ENCODE measurements at regions not wholly inside any gene's neighbourhood (a gene's known extent, or its start where the extent isn't known, plus 50 kb on each side); places are given as distances from the start of the nearest gene placed in this dataset.
"Not testable (repeated sequence)": the region's sequence is repeated elsewhere in the genome, so short reads cannot be mapped to it uniquely, and the experiment has no call there.

- H4K20me1 ChIP-seq (ENCODE audit: insufficient read depth); H3K27me3 ChIP-seq (ENCODE audit: insufficient read depth, low read depth); H3K4me3 ChIP-seq; CTCF ChIA-PET; H3K9me3 ChIP-seq (ENCODE audit: insufficient read depth, low read depth); H3K79me2 ChIP-seq (ENCODE audit: low read depth); intact Hi-C loops (cut with micrococcal nuclease; ENCODE audit: unreplicated experiment); H3K27ac ChIP-seq; H2AFZ ChIP-seq; BruUV-seq (replicated peaks); H3K9me2 ChIP-seq (ENCODE audit: insufficient read depth); H3K4me2 ChIP-seq; H3K36me3 ChIP-seq (ENCODE audit: low read depth); H3F3A ChIP-seq (ENCODE audit: insufficient read depth, low read depth); H3K4me1 ChIP-seq (replicated peaks; ENCODE audit: insufficient read depth); POLR2A ChIA-PET (ENCODE audit: unreplicated experiment): not testable (repeated sequence)
- peak in 1 of 2 experiments; percentile 3 for DNase-seq
Measured at GRCh38 chr4:27075603-27076002, 215.0 kb downstream of the STIM2 start.

- Histone ChIP-seq H3K27ac (no peak overlapping the region), H2AFZ (no peak overlapping the region), H3K36me3 (ENCODE audit: low read depth) (no peaks in the 10 kb centered on the region), H3K79me2 (ENCODE audit: low read depth) (no peaks in the 10 kb centered on the region), H3K4me1 (replicated peaks; ENCODE audit: insufficient read depth) (no peaks in the 10 kb centered on the region), H4K20me1 (ENCODE audit: insufficient read depth) (no peaks in the 10 kb centered on the region), H3K9me2 (ENCODE audit: insufficient read depth) (no peaks in the 10 kb centered on the region), H3K4me2 (no peak overlapping the region), H3F3A (ENCODE audit: insufficient read depth, low read depth) (no peaks in the 10 kb centered on the region), H3K27me3 (ENCODE audit: insufficient read depth, low read depth) (no peaks in the 10 kb centered on the region), H3K9me3 (ENCODE audit: insufficient read depth, low read depth) (no peaks in the 10 kb centered on the region), H3K4me3 (no peak overlapping the region)
- BruUV-seq (replicated peaks): no TSS peak
- ChIA-PET POLR2A (ENCODE audit: unreplicated experiment) (no interaction called here), CTCF (no interaction called here)
- intact Hi-C loops (cut with micrococcal nuclease; ENCODE audit: unreplicated experiment): no loop called here
- DNase-seq: no peak
- no peak for TF ChIP-seq EZH2 (IDR thresholded peaks at IDR 0.05; ENCODE audit: low read depth)
- TF ChIP-seq, protein P1, sequence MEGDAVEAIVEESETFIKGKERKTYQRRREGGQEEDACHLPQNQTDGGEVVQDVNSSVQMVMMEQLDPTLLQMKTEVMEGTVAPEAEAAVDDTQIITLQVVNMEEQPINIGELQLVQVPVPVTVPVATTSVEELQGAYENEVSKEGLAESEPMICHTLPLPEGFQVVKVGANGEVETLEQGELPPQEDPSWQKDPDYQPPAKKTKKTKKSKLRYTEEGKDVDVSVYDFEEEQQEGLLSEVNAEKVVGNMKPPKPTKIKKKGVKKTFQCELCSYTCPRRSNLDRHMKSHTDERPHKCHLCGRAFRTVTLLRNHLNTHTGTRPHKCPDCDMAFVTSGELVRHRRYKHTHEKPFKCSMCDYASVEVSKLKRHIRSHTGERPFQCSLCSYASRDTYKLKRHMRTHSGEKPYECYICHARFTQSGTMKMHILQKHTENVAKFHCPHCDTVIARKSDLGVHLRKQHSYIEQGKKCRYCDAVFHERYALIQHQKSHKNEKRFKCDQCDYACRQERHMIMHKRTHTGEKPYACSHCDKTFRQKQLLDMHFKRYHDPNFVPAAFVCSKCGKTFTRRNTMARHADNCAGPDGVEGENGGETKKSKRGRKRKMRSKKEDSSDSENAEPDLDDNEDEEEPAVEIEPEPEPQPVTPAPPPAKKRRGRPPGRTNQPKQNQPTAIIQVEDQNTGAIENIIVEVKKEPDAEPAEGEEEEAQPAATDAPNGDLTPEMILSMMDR (conservative IDR thresholded peaks at IDR 0.05): no peak
Measured at GRCh38 chr4:27078934-27079455, 218.4 kb downstream of the STIM2 start.

DNA sequence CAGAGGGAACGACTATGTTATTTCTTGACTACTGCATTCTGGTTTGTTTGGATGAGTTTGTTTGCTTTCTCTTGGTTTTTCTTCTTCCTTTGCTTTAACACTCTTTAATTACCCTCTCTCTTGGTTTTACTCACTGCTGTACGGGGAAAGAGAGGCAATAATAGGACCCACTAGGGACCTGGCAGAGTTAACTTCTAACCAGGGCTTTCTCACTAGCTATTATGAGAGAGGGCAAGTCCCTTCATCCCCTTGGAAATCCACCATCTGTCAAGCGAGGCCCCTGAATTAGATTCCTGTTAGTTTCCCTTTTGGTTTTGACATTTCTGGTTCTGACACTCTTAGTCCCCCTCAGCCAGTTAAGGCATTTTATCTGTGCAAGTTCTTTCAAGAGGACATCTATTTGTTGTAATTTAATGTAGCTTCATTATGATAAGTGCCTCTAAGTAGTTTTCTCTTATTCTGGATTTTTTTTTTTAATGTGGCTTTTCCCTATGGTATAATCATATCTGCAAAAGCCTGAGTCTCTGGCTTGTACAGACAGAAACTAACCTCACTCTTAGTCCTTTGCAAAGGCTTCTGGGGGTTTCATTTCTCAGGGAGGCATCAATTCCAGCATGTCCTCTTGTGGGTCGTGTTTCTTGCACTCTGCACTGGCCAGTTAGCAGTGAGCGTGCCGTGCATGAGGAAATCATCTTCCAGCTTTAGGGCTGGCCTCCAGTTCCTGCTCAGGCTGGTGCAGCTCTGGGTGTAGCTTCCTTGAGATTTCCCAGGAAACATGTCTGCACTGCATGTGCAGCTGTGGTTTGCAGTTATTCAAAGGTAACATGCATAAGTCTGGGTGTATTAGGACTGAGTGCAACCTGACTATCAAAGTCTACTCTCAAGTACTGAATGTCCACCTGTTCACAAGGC is 221.3 kb downstream of the STIM2 start:
- Histone ChIP-seq H3K27ac (no peak overlapping the region), H3K4me2 (no peak overlapping the region), H3K27me3 (ENCODE audit: insufficient read depth, low read depth) (no peaks in the 10 kb centered on the region), H4K20me1 (ENCODE audit: insufficient read depth) (no peaks in the 10 kb centered on the region), H3F3A (ENCODE audit: insufficient read depth, low read depth) (no peaks in the 10 kb centered on the region), H2AFZ (no peak overlapping the region), H3K79me2 (ENCODE audit: low read depth) (no peaks in the 10 kb centered on the region), H3K4me1 (replicated peaks; ENCODE audit: insufficient read depth) (no peaks in the 10 kb centered on the region), H3K4me3 (no peak overlapping the region), H3K36me3 (ENCODE audit: low read depth) (no peaks in the 10 kb centered on the region), H3K9me2 (ENCODE audit: insufficient read depth) (no peaks in the 10 kb centered on the region), H3K9me3 (ENCODE audit: insufficient read depth, low read depth) (no peaks in the 10 kb centered on the region)
- no peak for DNase-seq
- CTCF ChIA-PET: no interaction called here
- TF ChIP-seq, protein P1 (conservative IDR thresholded peaks at IDR 0.05): no peak
- no peak for TF ChIP-seq EZH2 (IDR thresholded peaks at IDR 0.05; ENCODE audit: low read depth)
- no TSS peak for BruUV-seq (replicated peaks)
- intact Hi-C loops (cut with micrococcal nuclease; ENCODE audit: unreplicated experiment): no loop called here
- POLR2A ChIA-PET (ENCODE audit: unreplicated experiment): no interaction called here
